Activated T-cell treated with anti-CD3 and anti-CD28 coated beads for 48 hours (primary cell): ENCODE measurements at regions not wholly inside any gene's neighbourhood (a gene's known extent, or its start where the extent isn't known, plus 50 kb on each side); places are given as distances from the start of the nearest gene placed in this dataset.
"Not testable (repeated sequence)": the region's sequence is repeated elsewhere in the genome, so short reads cannot be mapped to it uniquely, and the experiment has no call there.

Experiments
- DNase-seq: peaks from one replicate; pipeline ENCODE4 v3.0.0-alpha.2; 2020; ENCODE audit warnings: low read depth

DNA sequence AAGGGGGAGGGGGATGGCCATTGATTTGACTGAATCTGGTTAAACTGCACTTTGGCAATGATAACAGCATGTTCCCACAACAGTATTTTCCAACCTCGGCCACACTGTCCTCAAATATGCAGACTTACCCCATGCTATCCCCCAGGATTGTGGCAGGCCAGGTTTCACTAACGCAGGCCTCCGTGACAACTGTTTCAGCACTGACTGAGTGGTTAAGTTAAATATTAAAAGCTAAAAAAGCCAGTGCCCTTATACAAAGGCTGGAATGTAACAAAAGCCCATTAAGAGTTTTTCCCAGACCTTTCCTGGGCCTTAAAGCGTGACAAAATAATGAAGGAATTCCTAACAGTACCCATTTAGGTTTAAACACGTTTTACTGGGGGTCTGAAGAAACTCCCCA is 202.9 kb downstream of the USP25 start:
- no peak for DNase-seq

DNA sequence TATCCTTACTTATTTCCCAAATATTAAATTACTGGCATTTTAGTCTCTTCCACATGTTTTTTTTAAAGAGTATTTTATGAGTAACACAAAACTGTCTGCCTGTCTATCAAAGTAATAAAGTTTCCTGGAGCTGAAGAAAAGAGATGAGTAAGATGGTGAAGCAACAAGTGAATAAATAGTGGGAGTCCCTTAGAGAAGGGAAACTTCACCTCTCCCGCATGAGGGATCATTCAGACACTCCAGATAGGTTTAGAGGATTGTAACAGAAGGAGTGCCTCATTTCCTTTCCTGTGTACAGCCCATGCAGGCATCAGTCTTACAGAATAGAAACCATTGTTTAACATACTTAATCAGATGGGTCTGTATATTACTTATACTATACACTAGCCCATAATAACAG is 205.7 kb downstream of the USP25 start:
- no peak for DNase-seq

DNA sequence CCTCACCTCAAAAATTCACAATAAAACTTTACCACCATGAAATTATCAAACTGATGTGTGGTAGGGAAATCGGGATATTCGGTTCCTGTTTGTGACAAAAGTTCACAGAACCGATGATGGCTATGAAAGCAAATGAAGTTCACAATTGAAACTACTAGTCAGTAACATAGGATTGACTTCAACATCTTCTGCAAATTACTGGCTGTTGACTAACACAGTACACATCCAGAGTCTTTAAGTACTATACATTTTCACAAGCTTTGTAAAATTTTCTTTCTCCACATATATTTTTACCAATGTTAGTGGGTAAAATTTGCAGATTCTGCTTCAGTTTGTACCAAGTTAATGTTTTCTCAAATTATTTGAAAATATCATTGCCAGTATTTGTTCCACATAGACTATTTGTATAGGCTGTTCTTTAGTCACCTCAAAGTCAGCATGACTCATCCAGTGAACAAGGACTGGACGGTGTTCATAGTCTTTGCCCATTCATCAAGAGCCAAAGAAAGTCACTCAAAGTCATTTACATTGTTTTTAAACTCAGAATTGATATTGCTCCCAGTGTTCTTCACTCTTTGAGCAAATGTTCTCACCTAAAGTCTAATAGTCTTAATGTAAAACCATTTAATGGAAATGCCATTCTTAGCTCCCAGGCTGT is 213.4 kb downstream of the USP25 start:
- no peak for DNase-seq

DNA sequence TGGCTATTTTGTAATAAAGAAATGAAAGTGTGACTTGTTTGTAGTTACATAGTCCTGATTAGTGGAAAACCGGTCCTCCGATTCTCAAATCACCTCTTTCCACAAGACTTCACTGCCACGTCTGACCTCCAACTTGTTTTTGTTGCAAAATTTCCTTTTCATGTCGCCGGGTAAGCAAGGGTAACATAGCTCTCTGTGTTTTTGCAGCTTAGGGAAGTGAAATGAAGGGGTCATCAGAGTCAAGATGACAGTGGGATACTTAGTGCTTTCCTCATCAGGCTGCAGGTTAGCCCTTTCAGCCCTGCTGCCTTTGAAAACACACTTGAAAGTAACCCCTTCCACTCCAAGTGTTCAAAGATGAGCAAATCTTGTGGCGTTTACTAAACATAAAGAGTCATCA is 217.9 kb downstream of the USP25 start:
- no peak for DNase-seq

DNA sequence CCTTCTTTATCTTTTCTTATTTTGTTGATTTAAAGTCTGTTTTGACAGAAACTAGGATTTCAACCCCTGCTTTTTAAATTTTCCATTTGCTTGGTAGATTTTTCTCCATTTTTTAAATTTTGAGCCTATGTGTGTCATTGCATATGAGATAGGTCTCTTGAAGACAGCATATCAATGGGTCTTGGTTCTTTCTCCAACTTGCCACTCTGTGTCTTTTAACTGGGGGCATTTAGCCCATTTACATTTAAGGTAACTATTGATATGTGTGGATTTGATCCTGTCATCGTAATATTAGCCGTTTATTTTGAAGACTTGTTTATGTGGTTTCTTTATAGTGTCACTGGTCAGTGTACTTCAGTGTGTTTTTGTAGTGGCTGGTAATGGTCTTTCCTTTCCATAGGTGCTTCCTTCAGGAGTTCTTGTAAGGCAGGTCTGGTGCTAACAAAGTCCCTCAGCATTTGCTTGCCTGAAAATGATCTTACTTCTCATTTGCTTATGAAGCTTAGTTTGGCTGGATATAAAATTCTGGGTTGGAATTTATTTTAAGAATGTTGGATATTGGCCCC is 223.9 kb downstream of the USP25 start:
- no peak for DNase-seq

DNA sequence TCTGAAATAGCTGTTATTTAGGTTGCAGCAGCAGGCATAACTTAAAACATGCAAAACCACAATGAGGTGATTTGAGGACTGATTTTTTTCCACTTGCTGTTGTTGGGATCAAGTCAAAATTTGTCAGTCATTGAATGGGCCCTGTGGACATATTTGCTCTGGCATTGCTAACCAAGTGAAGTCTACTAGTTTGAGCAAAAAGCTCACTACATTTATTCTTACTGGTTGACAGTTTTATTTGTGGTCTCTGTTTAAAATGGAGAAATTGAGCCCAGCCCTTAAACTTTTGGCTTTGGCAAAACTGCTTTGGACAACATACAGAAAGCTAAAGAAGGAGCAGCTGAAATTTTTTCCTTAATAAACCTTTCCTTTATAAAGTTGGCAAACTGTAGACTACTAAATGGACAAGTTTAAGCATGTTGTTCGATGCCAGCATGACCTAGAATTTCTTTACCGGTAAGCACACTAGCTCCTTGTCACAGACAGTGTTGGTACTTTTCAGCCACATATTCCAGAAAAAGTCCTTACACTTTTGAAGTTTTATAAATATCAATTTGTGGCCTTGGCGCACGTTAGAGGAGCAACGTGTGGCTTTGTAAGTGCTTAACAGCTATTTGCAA is 234.6 kb downstream of the USP25 start:
- no peak for DNase-seq

DNA sequence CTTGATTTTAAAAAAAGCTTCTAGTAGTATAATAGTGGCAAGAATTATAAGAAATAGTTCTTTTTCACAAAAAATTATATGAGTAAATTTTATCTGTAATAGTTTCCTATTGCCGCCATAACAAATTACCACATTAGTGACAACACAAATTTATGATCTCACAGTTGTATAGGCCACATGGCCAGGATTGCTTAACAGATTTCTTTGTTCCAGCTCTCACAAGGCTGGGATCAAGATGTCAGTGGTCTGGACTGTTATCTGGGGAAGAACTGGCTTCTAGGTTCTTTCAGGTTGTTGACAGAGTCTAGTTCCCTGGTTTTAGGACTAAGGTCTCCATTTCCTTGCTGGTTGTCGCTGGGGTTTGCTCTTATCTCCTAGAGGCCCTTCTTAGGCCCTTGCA is 236.4 kb downstream of the USP25 start:
- no peak for DNase-seq

DNA sequence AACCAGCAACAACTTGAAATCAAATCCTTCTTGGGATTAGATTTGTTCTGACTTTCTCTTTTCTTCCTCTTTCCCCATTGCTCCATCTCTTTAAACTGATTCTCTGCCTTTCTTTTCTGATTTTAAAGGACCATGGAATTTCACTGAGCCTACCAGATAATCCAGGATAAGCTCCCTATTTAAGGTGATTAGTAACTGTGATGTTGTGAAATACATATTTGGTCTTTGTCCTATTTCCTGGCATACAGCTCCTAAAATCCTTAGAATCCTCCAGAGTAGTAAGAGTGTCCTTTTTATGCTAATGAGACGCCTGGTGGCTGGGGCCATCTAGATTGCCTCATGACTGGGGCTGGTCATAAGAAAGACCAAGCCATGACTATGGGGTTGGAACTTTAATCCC is 236.9 kb downstream of the USP25 start:
- no peak for DNase-seq

DNA sequence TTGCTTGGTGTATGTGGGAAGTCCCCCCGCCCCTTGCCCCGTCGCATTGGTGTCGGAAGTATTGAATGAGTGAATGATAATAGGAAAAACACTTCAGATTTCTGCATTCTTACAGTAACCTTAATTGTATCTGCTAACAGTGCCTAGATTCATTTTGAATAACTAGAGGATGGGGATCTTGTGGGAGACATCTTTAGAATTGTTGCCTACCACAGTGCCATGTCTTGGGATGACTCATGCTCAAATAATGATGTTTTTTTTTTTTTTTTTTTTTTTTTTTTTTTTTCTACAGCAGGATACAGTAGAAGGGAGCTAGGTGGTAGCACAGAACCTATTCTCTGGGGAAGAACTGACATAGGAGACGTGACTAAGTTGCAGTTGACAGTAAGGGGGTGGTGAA is 237.9 kb downstream of the USP25 start:
- DNase-seq = no peak

DNA sequence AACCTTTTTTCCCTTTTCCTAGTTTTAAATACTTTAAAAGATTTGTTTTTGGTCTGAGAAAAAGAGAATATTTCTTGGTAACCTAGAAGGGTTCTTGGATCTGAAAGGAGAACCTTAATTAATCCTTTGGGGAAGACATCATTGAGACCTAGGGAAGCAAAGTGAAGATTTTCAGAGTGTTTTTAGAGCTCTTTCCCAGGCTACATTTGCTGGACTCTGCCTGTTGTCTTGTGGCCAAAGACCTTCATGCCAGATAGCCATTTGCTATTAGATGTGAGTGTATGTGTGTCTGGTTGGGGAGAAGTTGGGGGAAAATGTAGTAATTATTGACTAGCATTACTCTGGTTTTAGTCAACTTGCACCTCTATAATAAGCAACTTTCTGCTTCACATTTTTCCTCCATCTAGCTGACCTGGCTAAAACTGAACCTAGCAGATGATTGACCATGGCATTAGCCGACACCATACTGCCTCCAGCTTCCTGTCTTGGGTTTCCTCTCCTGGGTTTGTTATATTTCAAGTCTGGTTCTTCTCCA is 239.1 kb downstream of the USP25 start:
- no peak for DNase-seq

DNA sequence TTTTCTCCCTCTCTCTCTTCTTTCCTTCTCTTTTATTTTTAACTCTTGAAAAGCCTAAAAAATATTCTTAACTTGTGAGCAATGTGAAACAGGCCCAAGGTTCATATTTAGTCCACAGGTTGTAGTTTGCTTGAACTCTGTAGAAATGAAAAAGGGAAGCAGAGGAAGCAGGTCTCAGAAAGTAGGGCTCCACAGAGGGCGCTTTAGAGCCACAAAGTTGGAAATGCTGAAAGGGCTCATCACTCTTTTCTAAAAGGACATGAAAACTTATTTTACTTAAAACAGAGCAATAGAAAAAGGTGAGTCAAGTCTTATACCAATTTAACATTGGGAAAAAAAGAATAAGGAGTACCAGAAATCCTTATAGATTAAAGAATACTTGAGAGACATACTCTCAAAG is 247.0 kb downstream of the USP25 start:
- no peak for DNase-seq

DNA sequence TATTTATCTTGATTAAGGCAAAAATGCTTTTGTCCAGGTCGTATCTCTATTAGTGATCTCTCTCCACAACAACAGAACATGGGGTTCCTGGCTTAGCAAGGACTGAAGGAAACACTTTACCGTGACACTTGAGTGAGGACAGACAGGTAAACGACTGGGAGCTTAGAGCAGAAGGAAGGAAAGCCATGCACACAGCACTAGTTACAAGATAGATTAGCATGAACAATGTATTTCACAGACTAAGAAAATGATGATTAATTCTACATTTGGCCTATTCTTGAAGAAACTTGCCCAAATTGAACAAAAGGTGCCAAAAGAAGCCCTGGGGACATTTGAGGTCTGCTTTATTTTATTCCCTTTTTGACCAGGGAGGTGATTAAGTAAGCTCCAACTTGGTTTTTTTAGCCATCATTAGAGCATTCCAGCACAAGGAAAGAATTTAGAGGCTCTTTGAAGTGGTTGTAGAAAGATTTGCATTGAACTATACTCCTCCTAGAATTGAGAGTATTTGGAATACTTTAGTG is 248.5 kb downstream of the USP25 start:
- DNase-seq = no peak

DNA sequence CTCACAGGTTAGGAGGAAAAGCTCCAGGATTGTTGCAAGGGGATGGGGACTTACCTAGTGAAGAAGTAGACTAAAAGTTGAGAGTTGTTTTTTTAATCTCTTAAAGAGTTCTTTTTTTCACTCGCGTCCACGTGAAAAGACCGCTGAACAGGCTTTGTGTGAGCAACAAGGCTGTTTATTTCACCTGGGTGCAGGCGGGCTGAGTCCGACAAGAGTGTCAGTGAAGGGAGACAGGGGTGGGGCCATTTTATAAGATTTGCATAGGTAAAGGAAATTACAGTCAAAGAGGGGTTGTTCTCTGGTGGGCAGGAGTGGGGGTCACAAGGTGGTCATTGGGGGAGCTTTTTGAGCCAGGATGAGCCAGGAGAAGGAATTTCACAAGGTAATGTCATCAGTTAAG is 249.7 kb downstream of the USP25 start:
- DNase-seq = not testable (repeated sequence)

DNA sequence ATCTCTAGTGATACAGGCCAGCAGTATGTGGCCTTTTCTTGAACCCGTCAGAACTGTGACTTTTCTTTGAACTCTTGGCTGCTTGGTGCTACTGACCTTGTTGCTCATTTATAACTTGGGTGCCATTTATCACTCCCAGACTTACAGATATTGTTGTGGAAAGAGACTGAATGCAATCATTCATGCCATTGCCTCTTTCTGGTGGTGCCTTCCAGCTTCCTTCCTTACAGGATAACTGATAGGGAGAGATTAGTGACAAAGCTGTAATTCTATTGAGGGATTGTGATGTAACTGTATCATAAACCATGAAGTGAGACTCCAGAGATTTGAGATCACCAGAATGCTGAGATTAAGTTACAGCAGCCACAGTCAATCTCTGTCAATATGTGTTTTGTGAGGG is 256.5 kb downstream of the USP25 start:
- no peak for DNase-seq

DNA sequence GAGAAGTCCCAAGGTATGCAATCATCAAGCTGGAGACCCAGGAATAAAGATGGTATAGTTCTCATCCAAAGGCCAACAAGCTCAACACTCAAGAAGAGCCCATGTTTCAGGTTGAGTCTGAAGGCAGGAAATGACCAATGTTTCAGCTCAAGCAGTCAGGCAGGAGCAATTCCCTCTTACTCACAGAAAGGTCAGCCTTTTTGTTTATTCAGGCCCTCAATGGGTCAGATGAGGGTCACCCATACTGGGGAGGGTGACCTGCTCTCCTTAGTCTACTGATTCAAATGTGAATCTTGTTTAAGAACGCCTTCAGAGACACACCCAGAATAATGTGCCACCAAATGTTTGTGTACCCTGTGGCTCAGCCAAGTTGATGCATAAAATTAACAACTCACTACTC is 262.4 kb downstream of the USP25 start:
- no peak for DNase-seq

DNA sequence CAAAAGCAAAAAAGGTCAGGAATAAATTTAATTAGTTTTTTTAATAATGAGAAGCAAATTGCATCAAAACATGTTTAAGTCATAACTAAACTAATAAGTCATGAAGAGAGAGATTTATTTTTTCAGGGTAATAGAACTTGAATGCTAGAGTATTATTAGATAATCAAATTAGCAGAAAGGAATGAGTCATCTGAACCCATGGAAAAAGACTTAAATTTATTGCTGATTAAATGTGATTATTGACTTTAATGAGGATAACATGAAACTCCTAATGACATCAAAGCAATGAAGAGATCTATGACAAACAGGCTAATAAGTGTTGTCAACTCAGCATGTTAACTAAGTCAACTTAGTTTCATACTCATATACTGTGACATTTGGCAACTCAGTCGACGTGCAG is 264.2 kb downstream of the USP25 start:
- no peak for DNase-seq

DNA sequence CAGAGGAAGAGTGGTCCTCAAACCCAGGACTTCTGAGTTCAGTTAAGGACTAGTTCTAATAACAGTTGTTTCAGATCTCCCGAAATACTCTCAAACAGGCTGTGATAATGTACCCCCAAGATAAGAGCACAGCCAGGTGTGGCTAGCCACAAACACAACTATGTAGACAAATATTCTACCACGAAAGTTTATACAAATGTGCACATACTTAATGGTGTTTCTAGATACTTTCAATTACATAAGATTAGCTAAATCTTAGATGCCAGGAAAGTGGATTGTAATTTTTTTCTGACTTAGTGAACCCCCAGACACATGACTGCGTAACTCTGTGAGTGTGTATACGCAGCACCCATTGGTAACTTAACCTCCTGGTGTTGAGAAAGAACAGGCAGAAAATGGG is 270.0 kb downstream of the USP25 start:
- no peak for DNase-seq

DNA sequence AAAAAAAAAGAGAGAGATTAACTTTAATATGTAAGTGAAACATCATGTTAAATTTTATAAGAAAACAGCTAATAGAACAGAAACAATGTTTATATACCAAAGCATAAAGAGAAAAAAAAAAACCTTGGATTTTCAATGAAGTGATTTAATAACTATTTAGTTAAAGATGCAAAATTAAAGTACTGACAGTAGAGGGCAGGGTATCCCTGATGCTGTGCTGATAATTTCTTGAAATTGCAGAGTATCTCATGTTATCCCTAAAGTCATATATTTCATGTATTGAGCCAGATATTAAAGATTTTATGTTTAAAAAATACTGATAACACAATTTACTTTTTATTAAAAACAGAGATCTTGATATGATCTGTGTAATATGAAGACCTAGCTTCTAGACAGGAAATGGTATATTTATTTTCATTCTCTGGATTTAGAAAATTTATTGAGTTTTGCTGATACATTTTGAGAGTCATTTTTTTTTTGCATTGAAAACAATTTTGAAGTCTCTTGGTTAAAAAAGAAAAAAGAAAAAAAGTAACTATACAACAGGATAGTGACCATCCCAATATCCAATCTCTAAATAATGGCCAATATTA is 273.2 kb downstream of the USP25 start:
- DNase-seq = no peak

DNA sequence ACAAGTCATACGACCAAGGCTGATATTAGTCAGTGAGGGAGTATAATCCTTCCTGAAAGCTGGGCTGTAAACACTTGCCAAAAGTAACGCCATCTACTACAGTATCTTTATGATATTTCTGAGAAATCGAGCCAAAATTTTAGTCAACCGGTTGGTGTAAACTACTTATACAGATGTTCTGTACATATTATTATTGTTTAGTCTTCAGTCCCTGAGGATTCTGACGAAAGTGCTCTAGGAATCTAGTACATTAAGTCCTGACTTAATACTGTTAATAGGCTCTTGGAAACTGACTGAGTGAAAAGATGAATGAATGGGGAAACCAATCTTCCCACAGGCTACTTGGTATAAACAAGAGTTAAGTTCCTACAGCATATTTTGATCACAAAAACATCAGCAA is 274.3 kb downstream of the USP25 start:
- DNase-seq = no peak

DNA sequence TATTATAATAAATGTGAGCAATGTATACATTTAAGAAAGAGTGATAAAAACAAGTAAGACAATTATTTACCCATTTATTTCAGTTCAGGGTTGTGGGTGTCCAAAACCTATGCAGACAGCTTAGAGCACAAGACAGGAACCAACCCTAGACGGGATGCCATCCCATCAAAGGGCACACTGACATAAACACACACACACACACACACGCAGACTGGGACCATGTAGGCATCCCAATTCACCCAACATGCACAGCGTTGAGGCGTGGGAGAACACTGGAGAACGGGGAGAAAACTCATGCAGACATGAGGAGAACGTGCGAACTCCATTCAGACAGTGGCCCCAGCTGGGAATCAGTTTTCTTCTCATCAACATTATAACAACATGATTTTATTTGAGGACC is 274.7 kb downstream of the USP25 start:
- DNase-seq = no peak

DNA sequence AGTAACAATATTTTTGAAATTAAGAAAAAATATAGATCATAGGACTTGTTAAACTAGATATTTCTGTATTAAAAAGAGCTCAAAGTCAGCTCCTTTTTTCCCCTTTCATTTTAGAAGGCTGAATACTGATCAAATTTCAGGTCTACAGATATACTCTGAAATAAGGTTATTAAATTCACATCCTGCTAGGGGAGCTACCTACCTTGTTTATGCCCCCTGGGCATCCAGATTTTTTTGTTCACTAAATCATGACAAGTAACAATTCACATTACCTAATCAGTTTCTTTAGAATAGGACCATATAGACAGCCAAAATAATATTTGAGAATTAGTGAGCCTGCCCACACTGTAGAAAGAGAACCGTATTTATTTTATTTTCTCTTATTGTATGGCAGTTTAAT is 276.2 kb downstream of the USP25 start:
- DNase-seq = no peak

DNA sequence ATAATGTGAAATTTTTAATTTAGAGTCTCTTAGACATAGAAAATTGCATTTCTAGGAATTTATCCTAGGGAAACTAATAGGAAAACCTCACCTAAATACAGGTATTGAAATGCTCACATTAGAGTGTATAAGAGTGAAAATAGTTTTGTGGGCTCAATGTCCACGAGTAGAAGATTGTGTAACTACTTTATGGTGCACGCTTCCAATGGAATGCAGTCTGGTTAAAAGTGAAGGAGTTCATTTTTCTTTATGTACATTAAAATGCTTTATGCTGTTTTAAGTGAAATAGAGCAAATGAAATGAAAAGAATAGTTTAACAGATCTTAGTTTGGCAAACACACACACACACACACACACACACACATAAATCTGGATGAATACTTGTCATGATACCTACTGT is 278.2 kb downstream of the USP25 start:
- no peak for DNase-seq

DNA sequence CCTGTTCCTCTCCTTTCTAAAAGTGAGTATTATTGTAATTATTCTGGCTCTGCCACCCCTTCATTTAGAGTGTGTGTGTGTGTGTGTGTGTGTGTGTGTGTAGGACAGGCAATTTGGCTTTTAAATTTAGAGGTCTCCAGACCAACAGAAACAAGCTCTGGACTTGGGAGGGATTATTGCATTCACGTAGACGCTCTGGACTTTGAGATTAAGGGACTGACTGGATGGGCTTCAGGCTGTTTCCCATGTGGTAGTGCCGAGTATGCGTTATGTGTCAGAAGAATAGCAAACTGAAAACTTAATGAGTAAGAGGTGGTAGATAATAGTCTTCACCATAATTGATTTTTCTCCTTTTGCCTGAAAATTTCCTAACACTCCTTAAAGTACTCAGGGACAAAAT is 281.9 kb downstream of the USP25 start:
- no peak for DNase-seq
